HG03378 (cell line): ENCODE measurements at regions not wholly inside any gene's neighbourhood (a gene's known extent, or its start where the extent isn't known, plus 50 kb on each side); places are given as distances from the start of the nearest gene placed in this dataset.

Experiments
- ATAC-seq: cut with Tn5 transposase; IDR thresholded peaks from one replicate; pipeline ENCODE4 v1.9.1; 2021; ENCODE audit warnings: mild to moderate bottlenecking, moderate library complexity; ENCODE audit not compliant: unreplicated experiment

DNA sequence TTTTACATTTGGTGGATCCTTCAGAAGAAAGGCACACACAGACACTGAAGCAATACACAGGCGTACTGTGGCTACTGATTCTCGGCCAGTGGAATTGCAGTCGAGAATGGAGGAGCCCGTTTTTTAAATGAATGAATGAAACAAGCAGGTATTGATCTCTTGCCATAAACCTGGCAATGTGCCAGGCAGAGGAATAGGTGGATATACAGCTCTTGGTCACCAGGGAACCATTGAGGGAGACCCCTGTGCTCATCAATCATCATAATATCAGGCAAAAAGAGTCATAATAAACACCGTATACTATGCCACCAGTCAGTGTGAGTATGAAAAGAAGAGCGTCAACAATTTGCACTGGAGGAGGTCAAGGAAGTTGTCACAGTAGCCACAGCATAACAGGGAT lies 140.3 kb upstream of the FOXF1 start:
- ATAC-seq: no peak

DNA sequence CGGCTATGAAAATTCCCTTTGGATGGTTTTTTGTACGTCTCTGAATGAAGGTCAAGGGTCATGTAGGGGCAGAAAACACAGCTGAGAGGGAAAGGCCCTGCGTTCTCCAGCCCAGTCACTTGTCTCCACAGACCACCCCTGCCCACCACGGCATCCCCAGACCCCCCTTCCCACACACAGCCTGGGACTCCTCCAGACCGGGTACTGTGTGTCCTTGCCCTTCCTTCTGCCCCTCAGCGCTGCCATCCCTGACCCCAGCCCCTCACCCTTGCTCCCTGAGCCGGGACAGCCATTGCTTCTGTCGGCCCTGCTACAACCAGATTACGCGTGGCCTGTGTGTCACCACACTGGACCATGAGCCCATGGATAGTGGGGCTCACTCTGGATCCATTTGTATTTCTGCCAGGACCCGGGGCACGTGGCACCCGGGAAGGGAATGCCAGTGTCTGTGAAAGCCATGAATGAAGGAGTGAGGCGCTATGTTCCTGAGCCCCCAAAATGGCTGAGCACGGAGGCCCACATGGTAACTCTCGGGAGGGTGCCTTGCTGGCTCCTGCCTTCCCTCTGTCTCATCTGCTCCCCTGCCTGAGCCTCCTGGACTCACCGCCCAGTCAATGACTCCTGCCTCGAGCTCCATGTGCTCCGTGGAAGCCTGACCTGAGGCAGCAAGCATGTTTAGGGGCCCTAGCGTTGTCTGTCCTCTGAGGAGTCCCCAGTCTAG lies 139.1 kb upstream of the FOXF1 start:
- no peak for ATAC-seq

DNA sequence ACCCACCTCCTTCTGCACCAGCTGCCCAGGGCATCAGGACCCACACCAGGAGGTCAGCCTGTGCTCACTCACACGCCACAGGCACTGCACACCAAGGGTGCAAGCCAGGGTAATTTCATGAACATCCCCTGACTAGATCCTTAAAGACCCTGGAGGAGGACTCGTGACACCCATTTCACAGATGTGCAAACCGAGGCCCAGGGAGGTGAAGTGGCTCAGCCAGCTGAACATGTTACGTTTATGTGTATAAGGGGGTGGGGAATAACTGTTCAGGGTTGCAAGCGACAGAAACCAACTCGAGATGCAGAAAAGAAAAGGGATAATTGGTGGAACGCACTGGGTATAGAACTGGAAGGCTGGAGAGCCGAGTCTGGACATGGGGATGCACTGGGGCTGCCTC lies 138.1 kb upstream of the FOXF1 start:
- ATAC-seq: no peak

DNA sequence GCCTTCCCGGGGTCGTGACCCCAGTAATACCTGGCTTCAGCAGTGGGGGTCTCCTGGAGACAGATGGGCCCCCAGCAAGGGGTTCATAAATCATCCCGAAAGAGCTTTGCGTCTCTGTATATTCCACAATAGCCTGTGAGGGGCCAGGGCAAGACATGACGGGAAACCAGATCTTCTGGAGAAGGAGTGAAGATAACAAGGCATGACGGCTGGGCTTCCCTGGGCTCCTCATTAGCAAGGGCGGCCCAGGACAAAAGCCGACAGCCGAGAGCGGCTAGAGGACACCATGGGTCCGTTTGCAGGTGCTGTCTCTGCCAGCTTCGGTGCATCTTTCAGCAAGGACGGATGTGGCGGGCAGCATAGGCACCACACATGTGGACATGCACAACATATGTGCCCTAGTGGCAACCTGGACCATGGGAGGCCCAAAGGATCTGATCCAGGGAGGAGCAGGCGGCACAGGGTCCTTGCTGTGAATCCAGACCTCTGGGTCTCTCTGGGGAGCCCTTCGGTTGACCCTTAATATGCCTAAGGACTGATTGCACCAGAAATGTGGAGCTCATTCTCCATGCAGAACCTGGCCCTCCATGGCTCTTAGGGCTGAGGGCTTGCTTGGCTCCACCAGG lies 136.9 kb upstream of the FOXF1 start:
- ATAC-seq: no peak

DNA sequence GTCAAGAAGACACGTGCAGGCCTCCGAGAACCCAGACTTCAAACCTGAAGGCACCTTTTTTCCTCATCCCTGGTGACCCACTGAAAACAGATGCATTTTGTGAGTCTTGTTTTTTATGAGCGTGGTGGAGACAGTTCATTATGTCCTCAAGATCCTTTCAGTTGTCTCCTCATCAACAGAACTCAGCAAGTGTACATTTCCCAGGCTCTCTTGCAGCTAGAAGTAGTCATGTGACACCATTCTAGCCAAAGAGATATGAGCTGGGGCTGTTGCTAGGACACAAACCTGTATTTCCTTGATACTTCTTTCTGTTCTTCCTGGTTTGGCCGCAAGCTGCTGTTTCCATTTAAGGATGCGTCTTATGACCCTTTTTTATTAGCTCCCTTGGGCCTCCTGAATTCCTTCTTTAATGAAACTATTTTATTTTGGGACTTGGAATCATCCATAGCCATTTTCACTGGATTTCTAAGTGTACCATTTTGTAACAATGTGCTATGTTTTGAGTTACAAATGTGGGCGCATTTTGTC lies 135.7 kb upstream of the FOXF1 start:
- ATAC-seq: no peak

DNA sequence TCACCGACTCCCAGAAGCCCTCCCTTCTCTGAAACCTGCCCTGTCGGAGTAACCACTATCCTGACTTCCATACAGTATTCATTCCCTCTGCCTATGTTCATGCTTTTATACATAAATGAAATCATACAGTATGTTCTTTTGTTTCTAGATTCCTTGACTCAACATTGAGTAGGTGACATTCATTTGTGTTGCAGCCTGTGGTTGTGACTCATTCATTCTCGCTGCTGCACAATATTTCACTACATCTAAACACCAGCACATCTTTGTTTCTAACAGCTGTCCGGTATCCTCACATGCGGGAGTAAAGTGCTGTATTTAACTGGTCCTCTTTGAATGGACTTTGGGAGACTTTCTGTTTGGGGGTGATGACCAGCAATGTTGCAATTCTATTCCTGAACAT lies 135.0 kb upstream of the FOXF1 start:
- ATAC-seq: no peak

DNA sequence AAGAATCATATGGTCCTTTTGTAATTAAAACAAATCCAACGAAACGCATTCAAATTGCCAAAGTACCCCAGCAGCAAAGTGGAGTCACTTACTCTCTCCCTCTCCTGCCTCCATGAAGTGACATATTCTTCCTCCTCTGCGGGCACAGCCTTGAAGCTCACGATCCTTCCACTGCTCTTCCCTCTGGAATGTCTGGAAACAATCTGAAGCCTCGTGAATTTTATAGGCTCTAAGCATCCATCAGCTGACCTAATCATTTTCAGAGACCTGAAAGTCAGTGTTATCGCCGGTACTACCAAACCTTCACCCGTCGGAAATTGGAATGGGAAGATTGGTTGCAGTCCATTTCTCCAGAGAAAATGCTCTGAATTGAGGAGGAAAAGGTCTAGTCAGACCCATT lies 134.5 kb upstream of the FOXF1 start:
- no peak for ATAC-seq

DNA sequence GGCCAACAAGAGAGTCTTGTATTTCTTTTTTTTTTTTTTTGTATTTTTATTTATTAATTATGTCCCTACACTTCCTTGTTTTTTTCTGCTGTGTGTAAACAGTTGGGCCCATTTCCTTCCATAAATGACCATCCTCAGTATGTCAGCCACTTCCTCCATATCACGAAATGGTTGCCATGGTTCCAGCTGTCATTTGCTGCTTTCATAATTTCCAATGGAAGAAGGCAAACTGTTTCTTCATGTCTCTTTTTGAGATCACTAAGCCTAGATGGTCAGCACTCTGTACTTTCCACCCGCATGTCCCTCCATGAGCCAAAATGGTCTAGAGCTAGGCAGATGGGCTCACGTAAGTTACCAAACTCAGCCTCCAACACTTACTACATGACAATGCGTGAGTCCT lies 133.5 kb upstream of the FOXF1 start:
- no peak for ATAC-seq

DNA sequence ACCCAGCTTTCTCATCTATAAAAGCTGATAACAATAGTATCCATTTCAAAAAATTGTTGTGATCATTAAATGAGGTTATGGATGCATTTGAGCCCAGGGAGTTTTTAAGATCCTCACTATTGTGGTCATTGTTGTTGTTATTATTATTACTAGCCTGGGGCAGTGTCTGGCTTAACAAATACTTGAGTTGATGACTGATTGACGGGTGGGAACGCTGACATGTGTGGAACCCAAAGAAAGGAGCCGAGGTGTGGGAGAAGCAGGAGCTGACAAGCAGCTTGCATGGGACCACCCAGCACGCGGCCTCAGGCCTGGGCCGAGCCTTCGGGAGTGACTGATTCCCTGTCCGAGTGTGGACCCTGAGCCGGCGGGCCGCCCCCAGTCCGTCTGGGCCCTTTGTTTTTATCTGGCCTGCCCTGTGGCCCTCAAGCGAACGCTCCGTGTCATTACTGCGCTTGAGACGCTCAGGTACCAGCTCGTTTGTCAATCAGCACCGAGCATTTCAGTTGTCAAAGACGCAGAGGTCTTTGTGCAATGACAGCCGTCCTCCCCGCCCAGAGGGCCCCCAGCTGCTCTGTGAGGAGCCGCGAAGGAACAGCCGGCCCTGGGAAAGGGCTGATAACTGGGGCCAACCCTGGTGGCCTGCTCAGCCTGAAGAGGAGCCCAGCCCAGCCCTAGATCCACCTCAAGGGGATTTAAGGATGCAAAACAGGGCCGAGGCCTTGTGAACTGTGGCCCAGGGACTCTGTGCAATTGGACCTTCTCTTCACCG lies 132.9 kb upstream of the FOXF1 start:
- no peak for ATAC-seq

DNA sequence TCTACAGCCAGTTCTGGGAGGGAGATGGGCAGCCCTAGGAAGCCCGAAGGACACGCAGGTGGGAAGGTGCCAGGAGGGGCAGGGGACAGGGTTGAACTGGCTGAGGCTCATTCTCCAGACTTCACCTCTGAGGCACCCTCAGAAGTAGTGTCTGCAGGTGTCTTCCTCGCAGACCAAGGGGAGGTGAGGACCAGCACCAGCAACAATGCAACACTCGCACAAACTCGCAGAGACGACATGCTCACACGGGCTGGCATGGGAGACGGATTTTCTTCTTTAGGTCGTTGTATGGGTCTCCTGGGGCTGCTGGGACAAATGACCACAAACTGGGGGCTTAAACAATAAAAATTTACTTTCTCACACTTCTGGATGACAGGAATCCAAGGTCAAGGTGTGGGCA lies 132.2 kb upstream of the FOXF1 start:
- ATAC-seq: no peak

DNA sequence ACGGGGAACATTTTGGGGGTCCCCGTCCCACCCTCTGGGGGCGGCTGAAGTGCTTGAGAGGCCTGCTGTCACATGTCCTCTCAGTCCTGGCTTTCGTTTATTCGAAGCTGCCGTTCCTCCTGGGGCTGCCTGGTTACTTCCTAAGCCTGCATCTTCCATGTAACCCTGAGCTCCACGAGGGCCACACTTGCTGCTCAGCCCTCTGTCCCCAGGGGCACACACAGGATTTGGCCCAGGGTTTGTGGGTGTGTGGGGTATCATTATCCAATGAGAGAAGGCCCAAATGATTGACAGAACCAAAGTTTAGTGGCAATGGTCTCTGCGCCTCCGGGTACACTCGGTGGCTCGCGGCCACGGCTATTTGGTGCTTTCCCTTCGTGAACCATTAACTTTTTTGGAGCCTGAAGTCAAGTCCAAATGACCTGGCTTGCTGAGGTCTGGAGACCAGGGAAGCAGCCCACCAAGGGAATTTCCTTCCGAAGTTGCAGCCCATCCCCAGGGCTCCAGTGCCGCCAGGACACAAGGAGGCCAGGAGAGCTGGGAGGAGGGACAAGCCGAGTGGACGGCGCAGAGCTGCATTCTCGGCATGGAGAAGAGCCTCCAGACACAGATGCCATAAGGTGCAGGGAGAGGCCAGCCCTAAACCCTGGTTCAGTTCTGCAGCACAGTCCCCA lies 131.4 kb upstream of the FOXF1 start:
- no peak for ATAC-seq

DNA sequence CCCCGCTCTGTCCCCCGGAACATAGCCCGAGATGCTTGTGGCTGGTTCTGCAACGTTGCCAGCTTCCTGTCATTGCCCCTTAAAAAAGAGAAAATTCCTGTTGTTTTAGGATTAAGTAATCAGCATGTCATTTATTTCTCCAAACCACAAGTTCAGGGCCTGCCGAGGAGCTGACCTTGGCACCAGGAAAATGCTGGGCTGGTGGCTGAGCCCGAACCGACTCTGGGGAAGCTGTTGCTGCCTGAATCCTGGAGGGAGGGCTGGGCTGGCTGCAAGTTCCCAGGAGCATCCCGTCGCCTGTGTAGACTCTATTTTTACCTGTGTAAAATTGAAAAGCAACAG lies 130.9 kb upstream of the FOXF1 start:
- ATAC-seq: no peak

DNA sequence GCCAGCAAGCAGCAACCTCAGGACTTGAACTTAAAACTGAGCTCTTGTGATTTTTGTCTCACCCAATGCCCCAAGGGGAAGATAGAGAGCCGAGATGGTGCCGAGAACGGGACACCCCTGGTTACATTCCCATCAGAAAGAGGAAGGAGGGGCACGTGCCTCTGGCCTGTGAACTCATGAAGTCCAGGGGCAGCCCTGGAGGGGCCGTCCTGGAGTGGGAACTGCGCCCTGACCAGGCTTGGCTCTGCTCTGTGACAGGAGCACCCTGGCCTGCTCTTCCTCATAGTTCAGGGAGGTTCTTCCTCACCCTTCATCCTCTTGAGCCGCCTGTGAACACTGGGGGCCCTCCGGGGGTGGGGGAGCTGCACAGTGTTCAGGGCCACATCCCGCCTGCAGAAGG lies 130.3 kb upstream of the FOXF1 start:
- ATAC-seq: no peak

DNA sequence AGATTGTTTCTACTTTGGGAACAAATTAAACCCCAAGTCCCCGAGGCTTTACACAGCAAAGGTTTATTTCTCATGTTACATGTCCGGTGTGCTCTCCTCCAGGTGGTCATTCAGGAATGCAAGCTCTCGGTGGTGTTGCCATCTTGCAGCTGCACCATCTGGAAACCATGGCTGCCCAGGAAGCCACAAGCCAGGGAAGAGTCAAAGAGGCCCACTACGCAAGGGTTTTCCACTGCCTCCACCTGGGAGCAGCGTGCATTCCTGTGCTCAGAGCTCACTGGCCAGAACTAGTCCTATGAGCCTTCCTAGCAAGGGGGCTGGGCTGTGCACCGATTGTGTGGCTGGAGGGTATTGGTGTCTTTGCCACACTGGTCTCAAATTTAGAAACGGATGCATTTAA lies 128.8 kb upstream of the FOXF1 start:
- no peak for ATAC-seq

DNA sequence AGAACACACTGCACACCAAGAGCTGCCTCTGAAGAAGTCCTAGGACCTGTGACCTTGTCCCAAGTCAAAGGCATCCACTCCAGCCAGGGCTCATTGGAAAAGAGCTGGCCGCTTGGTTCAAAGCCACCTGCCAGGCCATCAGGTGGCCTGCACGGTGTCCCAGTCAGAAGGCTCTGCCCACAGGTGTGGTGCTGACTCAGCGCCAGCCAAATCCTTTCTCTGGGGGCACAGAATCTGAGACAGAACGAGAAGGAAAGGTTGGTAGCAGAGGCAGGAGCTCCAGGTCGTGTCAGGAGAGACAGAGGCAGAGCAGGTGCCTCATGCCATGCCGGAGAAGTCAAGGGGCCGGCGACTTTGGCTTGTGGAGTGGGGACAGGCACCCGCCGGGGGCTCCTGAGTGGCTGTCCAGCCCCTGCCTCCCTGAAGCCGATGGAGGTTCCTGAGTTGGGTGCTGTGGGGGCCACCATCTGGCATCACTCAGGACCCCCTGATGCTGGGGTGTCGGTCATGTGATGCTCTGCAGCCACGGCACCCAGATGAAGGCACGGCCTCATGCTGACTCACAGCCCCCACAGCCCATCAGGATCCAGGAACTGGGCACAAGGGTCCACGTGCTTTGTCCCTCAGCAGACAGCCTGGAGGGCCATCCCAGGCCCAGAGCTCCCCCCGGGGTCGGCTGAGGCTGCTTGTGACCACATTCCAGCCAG lies 128.1 kb upstream of the FOXF1 start:
- no peak for ATAC-seq

DNA sequence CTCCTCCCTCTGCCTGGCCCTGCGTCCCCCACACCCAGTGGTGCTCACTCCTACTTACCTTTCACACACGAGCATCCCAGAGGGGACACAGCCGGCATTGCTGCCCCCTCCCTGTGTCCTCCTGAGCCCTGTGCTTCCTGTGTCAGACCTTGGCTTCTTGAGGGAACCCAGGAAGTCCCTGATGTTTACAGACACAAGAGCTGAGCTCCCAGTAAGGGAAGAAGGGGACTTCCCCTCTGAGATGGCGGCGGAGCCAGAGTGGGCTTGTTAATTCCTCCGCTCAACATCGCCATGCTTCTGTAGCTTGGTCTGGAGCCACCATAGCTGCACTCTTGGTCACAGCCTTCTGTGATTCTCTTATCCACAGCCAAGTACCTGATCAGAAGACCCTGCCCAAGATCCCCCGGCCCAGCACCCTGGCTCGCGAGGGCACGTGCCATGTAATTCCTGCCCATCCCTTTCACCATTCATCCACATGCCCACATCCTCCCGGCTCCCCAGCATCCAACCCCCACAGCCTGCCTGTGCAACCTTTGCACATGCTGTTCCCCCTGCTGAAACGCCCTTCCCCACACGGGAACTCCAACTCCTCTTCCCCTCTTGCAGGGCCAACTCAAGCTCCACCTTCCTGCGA lies 127.4 kb upstream of the FOXF1 start:
- ATAC-seq: no peak

DNA sequence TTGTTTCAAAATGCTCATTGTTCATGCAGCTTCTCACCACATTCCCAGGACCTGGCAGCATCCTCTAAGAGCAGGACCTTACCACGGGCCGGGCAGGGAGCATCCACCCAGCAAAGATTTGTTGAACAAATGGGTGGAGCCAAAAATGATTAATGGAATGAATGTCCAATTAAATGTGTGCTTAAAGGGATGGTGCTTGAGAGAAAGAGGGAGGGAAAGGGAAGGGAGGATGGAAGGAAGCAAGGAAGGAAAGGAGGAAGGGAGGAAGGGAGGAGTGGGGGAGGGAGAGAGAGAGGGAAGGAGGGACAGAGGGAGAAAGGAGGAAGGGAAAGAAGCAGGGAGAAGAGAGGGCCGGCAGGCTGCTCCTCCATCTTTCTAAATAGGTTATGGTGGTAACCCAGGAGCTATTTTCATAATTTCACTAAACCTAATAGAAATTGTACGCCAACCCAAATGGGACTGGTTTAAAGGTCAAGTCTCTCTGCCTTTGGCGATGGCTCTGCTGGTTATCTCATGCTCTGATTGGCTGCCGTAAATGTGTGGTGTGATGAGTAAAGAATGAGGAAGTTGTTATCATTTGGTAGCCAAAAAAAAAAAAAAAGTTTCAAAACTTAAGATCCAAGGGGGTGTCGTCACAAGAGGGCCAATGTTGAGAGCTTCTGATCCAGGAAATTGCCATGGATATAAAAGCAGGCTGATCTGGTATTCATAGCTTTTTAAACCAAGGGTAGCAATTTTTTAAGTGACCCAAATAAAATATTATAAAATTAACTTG lies 126.7 kb upstream of the FOXF1 start:
- ATAC-seq: no peak

DNA sequence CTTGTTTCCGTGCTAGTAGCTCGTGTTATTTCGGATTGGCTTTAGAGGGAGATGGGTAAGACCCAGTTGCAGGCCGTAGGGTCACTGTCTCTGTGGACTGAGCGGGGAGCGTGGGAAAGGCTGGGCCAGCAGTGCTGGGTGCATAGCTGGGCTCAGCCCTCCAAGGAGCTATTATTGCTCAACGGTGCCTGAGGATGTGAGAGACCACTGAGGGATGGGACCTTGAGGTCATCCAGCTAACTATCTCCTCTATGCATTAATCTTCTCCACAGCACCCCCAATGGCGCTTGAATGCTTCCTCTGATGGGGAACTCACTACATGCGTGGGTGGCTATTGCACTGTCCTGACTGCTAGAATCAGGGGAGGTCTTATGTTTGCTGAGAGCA lies 126.1 kb upstream of the FOXF1 start:
- ATAC-seq: no peak

DNA sequence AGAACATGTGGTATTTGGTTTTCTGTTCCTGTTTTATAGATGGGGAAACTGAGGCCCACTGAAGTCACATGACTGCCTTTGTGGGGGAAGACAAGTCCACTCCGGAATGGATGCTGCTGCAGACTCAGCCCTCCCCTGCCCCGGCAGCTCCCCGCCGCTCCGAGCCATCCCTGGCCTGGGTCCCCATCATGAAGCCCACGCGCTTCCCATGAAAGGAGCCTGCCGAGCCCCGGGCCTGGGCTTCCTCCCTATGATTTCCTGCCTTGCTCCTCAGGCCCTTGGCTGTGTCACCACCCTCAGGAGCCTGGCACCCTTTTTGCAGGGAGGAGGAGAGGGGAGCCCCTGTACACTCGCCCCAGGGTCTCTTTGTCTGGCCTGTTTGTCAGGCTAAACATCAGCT lies 125.3 kb upstream of the FOXF1 start:
- ATAC-seq: no peak
